ENCODE measurements at regions not wholly inside any gene's neighbourhood (a gene's known extent, or its start where the extent isn't known, plus 50 kb on each side); places are given as distances from the start of the nearest gene placed in this dataset.

- Histone ChIP-seq H3K9ac (ENCODE audit: low read length) (no peak overlapping the region), H3K4me1 (ENCODE audit: control insufficient read depth in 2 of 2, insufficient read depth in 2 of 2, low read length in 2 of 2) (no peaks in the 10 kb centered on the region), H3K9me3 (ENCODE audit: control extremely low read depth in 1 of 3, control insufficient read depth in 2 of 3, insufficient read depth in 1 of 3, low read length in 2 of 3) (peaks cover 0 to 6% (median 0%) of the 10 kb centered on the region in 3 donors), H3K27ac (ENCODE audit: low read length in 2 of 2) (no peak overlapping the region), H3K4me3 (ENCODE audit: control extremely low read depth in 1 of 5, extremely low read depth in 1 of 5, insufficient read depth in 1 of 5, low read depth in 2 of 5, low read length in 4 of 5) (no peak overlapping the region), H3K79me2 (ENCODE audit: control insufficient read depth, insufficient read depth, low read length) (no peaks in the 10 kb centered on the region), H2AFZ (ENCODE audit: insufficient read depth, low read depth, low read length, poor library complexity, severe bottlenecking) (no peak overlapping the region), H3K4me2 (replicated peaks; ENCODE audit: low read depth, low read length, poor library complexity, severe bottlenecking) (no peak overlapping the region), H4K20me1 (ENCODE audit: control insufficient read depth, insufficient read depth, low read length, poor library complexity, severe bottlenecking) (no peaks in the 10 kb centered on the region), H3K36me3 (replicated peaks in 1 of 2; ENCODE audit: control extremely low read depth in 1 of 2, control insufficient read depth in 1 of 2, extremely low read depth in 1 of 2, insufficient read depth in 2 of 2, low read length in 1 of 2) (no peaks in the 10 kb centered on the region), H3K27me3 (replicated peaks in 1 of 4; ENCODE audit: control extremely low read depth in 1 of 4, control insufficient read depth in 3 of 4, insufficient read depth in 4 of 4, low read length in 3 of 4) (no peaks in the 10 kb centered on the region)
- Mint-ChIP-seq H3K9me3 (ENCODE audit: insufficient read depth) (peaks cover 5% of the 10 kb centered on the region), H3K27me3 (no peaks in the 10 kb centered on the region), H3K4me1 (no peaks in the 10 kb centered on the region), H3K4me3 (no peak overlapping the region), H3K27ac (no peak overlapping the region)
- intact Hi-C loops (cut with micrococcal nuclease) = no loop called here
- ATAC-seq (ENCODE audit: low read depth) (no peak), DNase-seq (no peak)
- no CpG with 5 or more reads among the region's 1 CpG for WGBS (ENCODE audit: insufficient coverage)
- TF ChIP-seq EZH2 (IDR thresholded peaks at IDR 0.05; ENCODE audit: borderline replicate concordance, insufficient read depth, low read depth, low read length, poor library complexity, severe bottlenecking) (no peak), CTCF (IDR thresholded peaks at IDR 0.05) (no peak)
- POLR2A ChIA-PET = no interaction called here
- CTCF ChIA-PET = no interaction called here
Measured at GRCh38 chr1:70836456-70836855, 211.2 kb downstream of the PTGER3 start.

- Histone ChIP-seq H3K36me3 (replicated peaks in 1 of 2; ENCODE audit: control extremely low read depth in 1 of 2, control insufficient read depth in 1 of 2, extremely low read depth in 1 of 2, insufficient read depth in 2 of 2, low read length in 1 of 2) (no peaks in the 10 kb centered on the region), H3K9ac (ENCODE audit: low read length) (no peak overlapping the region), H3K27ac (ENCODE audit: low read length in 2 of 2) (no peak overlapping the region), H3K4me1 (ENCODE audit: control insufficient read depth in 2 of 2, insufficient read depth in 2 of 2, low read length in 2 of 2) (no peaks in the 10 kb centered on the region), H3K27me3 (replicated peaks in 1 of 4; ENCODE audit: control extremely low read depth in 1 of 4, control insufficient read depth in 3 of 4, insufficient read depth in 4 of 4, low read length in 3 of 4) (no peaks in the 10 kb centered on the region), H3K9me3 (ENCODE audit: control extremely low read depth in 1 of 3, control insufficient read depth in 2 of 3, insufficient read depth in 1 of 3, low read length in 2 of 3) (peaks cover 0 to 5% (median 0%) of the 10 kb centered on the region in 3 donors), H3K4me2 (replicated peaks; ENCODE audit: low read depth, low read length, poor library complexity, severe bottlenecking) (no peak overlapping the region), H3K79me2 (ENCODE audit: control insufficient read depth, insufficient read depth, low read length) (no peaks in the 10 kb centered on the region), H4K20me1 (ENCODE audit: control insufficient read depth, insufficient read depth, low read length, poor library complexity, severe bottlenecking) (no peaks in the 10 kb centered on the region), H2AFZ (ENCODE audit: insufficient read depth, low read depth, low read length, poor library complexity, severe bottlenecking) (no peak overlapping the region), H3K4me3 (ENCODE audit: control extremely low read depth in 1 of 5, extremely low read depth in 1 of 5, insufficient read depth in 1 of 5, low read depth in 2 of 5, low read length in 4 of 5) (no peak overlapping the region)
- no peaks in the 10 kb centered on the region for H3K27me3 Mint-ChIP-seq
- TF ChIP-seq CTCF (IDR thresholded peaks at IDR 0.05) (no peak), EZH2 (IDR thresholded peaks at IDR 0.05; ENCODE audit: borderline replicate concordance, insufficient read depth, low read depth, low read length, poor library complexity, severe bottlenecking) (no peak)
- WGBS (ENCODE audit: insufficient coverage) = 100% methylated on average over 1 of the region's 3 CpGs
- ATAC-seq (ENCODE audit: low read depth) (no peak), DNase-seq (no peak)
- CTCF ChIA-PET = no interaction called here
- H3K27ac Mint-ChIP-seq = no peak overlapping the region
- intact Hi-C loops (cut with micrococcal nuclease) = no loop called here
- no peaks in the 10 kb centered on the region for H3K4me1 Mint-ChIP-seq
- POLR2A ChIA-PET = no interaction called here
- peaks cover under 1% of the 10 kb centered on the region for H3K9me3 Mint-ChIP-seq (ENCODE audit: insufficient read depth)
- no peak overlapping the region for H3K4me3 Mint-ChIP-seq
Measured at GRCh38 chr1:70840260-70840953, 207.2 kb downstream of the PTGER3 start.
